Stimulated activated effector memory CD8-positive, alpha-beta T cell treated with anti-CD3 and anti-CD28 coated beads, Interleukin-12 subunit alpha, Interleukin-12 subunit beta, amount 100 ng/mL, for 72 hours (primary cell): ENCODE measurements at regions not wholly inside any gene's neighbourhood (a gene's known extent, or its start where the extent isn't known, plus 50 kb on each side); places are given as distances from the start of the nearest gene placed in this dataset.
"Not testable (repeated sequence)": the region's sequence is repeated elsewhere in the genome, so short reads cannot be mapped to it uniquely, and the experiment has no call there.

Experiments
- ATAC-seq: fragments of 150-1000 bp; cut with Tn5 transposase; 2 replicates; pipeline ENCODE4 v1.10.0; 2021
- DNase-seq, 2 donors: peaks; one replicate each; pipeline ENCODE4 v3.0.0; 2021 to 2022; ENCODE audit warnings: low spot score in 2 of 2
- H3K27ac Mint-ChIP-seq: one replicate; pipeline ENCODE4 v1.8.0; 2022; ENCODE audit warnings: mild to moderate bottlenecking, mixed read lengths
- H3K36me3 Mint-ChIP-seq: one replicate; pipeline ENCODE4 v1.8.0; 2022; ENCODE audit warnings: mild to moderate bottlenecking, mixed read lengths
- H3K4me1 Mint-ChIP-seq: one replicate; pipeline ENCODE4 v1.8.0; 2022; ENCODE audit warnings: mixed read lengths
- H3K4me3 Mint-ChIP-seq: one replicate; pipeline ENCODE4 v1.8.0; 2022; ENCODE audit warnings: mild to moderate bottlenecking, mixed read lengths
- H3K9me3 Mint-ChIP-seq: one replicate; pipeline ENCODE4 v1.8.0; 2022; ENCODE audit warnings: mixed read lengths

GRCh38 chr9:36485647-36486328, 85.7 kb upstream of the RNF38 start:
- Mint-ChIP-seq H3K36me3 (peaks cover 7% of the 10 kb centered on the region), H3K4me3 (peak overlapping the region; percentile 86), H3K9me3 (no peaks in the 10 kb centered on the region), H3K4me1 (peaks cover 56% of the 10 kb centered on the region), H3K27ac (peak overlapping the region; percentile 77)
- DNase-seq = peak in 1 of 2 donors; percentile 54
- ATAC-seq = no peak

GRCh38 chr9:36484124-36484523, 84.1 kb upstream of the RNF38 start:
- no peak for ATAC-seq
- H3K4me3 Mint-ChIP-seq = no peak overlapping the region

GRCh38 chr9:36479101-36479500, 79.0 kb upstream of the RNF38 start:
- Mint-ChIP-seq H3K9me3 (no peaks in the 10 kb centered on the region), H3K4me1 (peaks cover 16% of the 10 kb centered on the region), H3K27ac (peak overlapping the region; percentile 21), H3K36me3 (peaks cover 11% of the 10 kb centered on the region), H3K4me3 (no peak overlapping the region)
- DNase-seq (no peak), ATAC-seq (no peak)

More at GRCh38 chr9:36484124-36484523, 84.1 kb upstream of the RNF38 start:
- Mint-ChIP-seq H3K9me3 (no peaks in the 10 kb centered on the region), H3K4me1 (peaks cover 50% of the 10 kb centered on the region), H3K27ac (peak overlapping the region; percentile 20), H3K36me3 (peaks cover 7% of the 10 kb centered on the region)
- DNase-seq = no peak

GRCh38 chr9:36471359-36471758, 71.3 kb upstream of the RNF38 start:
- no peak for ATAC-seq
- peaks cover 5% of the 10 kb centered on the region for H3K36me3 Mint-ChIP-seq
- H3K4me1 Mint-ChIP-seq = peaks cover 36% of the 10 kb centered on the region
- peak overlapping the region; percentile 94 for H3K27ac Mint-ChIP-seq
- H3K9me3 Mint-ChIP-seq = no peaks in the 10 kb centered on the region
- H3K4me3 Mint-ChIP-seq = peak overlapping the region; percentile 70
- DNase-seq = no peak

- peak; percentile 100 for ATAC-seq
Measured at GRCh38 chr9:36470643-36471290, 70.7 kb upstream of the RNF38 start.

GRCh38 chr9:36463467-36463866, 63.4 kb upstream of the RNF38 start:
- ATAC-seq (no peak), DNase-seq (no peak)
- Mint-ChIP-seq H3K36me3 (peaks cover 13% of the 10 kb centered on the region), H3K9me3 (no peaks in the 10 kb centered on the region), H3K27ac (peak overlapping the region; percentile 23), H3K4me3 (no peak overlapping the region), H3K4me1 (peaks cover 37% of the 10 kb centered on the region)

More at GRCh38 chr9:36470643-36471290, 70.7 kb upstream of the RNF38 start:
- Mint-ChIP-seq H3K9me3 (no peaks in the 10 kb centered on the region), H3K36me3 (peaks cover 5% of the 10 kb centered on the region), H3K27ac (peak overlapping the region; percentile 94), H3K4me1 (peaks cover 36% of the 10 kb centered on the region), H3K4me3 (peak overlapping the region; percentile 70)
- DNase-seq = peak in 1 of 2 donors; percentile 72

GRCh38 chr9:36462245-36462644, 62.2 kb upstream of the RNF38 start:
- Mint-ChIP-seq H3K4me1 (peaks cover 39% of the 10 kb centered on the region), H3K36me3 (peaks cover 20% of the 10 kb centered on the region), H3K27ac (no peak overlapping the region), H3K9me3 (no peaks in the 10 kb centered on the region), H3K4me3 (no peak overlapping the region)
- DNase-seq = no peak
- no peak for ATAC-seq

- DNase-seq = no peak
- Mint-ChIP-seq H3K4me3 (no peak overlapping the region), H3K9me3 (no peaks in the 10 kb centered on the region), H3K27ac (no peak overlapping the region), H3K36me3 (peaks cover 20% of the 10 kb centered on the region), H3K4me1 (peaks cover 48% of the 10 kb centered on the region)
- ATAC-seq = no peak
Measured at GRCh38 chr9:36461323-36461722, 61.3 kb upstream of the RNF38 start.

- not testable (repeated sequence) for H3K9me3 Mint-ChIP-seq
- Mint-ChIP-seq H3K27ac (peak overlapping the region; percentile 87), H3K4me3 (peak overlapping the region; percentile 67), H3K4me1 (peaks cover 49% of the 10 kb centered on the region), H3K36me3 (peaks cover 20% of the 10 kb centered on the region)
- DNase-seq (peak; percentile 59 to 91), ATAC-seq (peak; percentile 83)
Measured at GRCh38 chr9:36458430-36458915, 58.4 kb upstream of the RNF38 start.

- DNase-seq (no peak), ATAC-seq (peak; percentile 46)
- Mint-ChIP-seq H3K27ac (peak overlapping the region; percentile 87), H3K36me3 (peaks cover 15% of the 10 kb centered on the region), H3K9me3 (no peaks in the 10 kb centered on the region), H3K4me3 (peak overlapping the region; percentile 67), H3K4me1 (peaks cover 44% of the 10 kb centered on the region)
Measured at GRCh38 chr9:36457836-36458429, 57.9 kb upstream of the RNF38 start.

GRCh38 chr9:36456480-36457065, 56.5 kb upstream of the RNF38 start:
- H3K27ac Mint-ChIP-seq = peak overlapping the region; percentile 23
- peaks cover 12% of the 10 kb centered on the region for H3K36me3 Mint-ChIP-seq
- peak overlapping the region; percentile 8 for H3K4me3 Mint-ChIP-seq
- no peaks in the 10 kb centered on the region for H3K9me3 Mint-ChIP-seq
- peaks cover 34% of the 10 kb centered on the region for H3K4me1 Mint-ChIP-seq
- ATAC-seq = no peak
- DNase-seq = no peak

- H3K27ac Mint-ChIP-seq = peak overlapping the region; percentile 34
- DNase-seq (no peak), ATAC-seq (no peak)
- H3K4me1 Mint-ChIP-seq = peaks cover 17% of the 10 kb centered on the region
- no peaks in the 10 kb centered on the region for H3K9me3 Mint-ChIP-seq
- H3K36me3 Mint-ChIP-seq = no peaks in the 10 kb centered on the region
- no peak overlapping the region for H3K4me3 Mint-ChIP-seq
Measured at GRCh38 chr9:36451949-36452348, 51.9 kb upstream of the RNF38 start.

GRCh38 chr9:36450110-36450732, 50.2 kb upstream of the RNF38 start:
- H3K4me1 Mint-ChIP-seq = peaks cover 19% of the 10 kb centered on the region
- no peak for ATAC-seq
- DNase-seq = no peak
- no peaks in the 10 kb centered on the region for H3K9me3 Mint-ChIP-seq
- no peak overlapping the region for H3K4me3 Mint-ChIP-seq
- no peaks in the 10 kb centered on the region for H3K36me3 Mint-ChIP-seq
- H3K27ac Mint-ChIP-seq = no peak overlapping the region
